ENCODE measurements at regions not wholly inside any gene's neighbourhood (a gene's known extent, or its start where the extent isn't known, plus 50 kb on each side); places are given as distances from the start of the nearest gene placed in this dataset.

DNA sequence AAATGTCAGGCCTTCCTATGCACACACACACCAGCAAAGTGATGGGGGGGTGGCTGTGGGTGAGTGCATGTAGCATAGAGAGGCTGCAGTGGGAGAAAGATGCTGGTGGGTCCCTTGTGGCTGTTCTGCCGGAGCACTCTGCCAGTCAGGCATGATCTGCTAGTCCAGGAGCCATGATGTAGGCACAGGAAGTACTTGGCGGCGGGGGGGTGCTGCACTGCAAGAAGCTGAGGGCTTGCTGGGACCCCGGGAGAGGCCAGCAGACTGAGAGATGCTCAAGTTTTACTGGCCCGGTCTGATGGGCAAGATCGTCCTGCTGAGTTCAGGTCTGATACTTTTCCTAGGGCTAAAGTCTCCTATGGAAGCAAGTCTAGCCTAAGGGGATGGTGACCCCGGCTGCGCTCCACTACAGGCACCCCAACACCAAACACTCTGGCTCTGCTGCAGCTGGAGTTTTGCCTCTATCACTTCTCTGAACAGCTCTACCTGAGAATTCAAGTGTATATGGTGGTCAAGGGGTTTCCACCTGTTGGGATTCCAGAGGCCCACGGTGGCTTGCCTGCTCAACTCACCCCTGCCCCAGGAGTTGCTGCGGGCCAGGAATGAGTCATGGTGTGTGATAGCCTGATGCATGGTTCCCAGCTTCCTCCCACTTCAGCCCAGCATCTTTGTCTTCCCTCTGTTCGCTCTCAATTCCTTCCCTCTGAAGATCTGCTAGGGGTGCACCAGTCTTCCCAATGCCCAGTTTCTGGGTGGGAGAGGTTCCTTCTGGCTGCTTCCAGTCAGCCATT, 971.8 kb upstream of the ADGRB3 start:
- H3K4me3 ChIP-seq, result no peak overlapping the region
- TF ChIP-seq, protein P1, sequence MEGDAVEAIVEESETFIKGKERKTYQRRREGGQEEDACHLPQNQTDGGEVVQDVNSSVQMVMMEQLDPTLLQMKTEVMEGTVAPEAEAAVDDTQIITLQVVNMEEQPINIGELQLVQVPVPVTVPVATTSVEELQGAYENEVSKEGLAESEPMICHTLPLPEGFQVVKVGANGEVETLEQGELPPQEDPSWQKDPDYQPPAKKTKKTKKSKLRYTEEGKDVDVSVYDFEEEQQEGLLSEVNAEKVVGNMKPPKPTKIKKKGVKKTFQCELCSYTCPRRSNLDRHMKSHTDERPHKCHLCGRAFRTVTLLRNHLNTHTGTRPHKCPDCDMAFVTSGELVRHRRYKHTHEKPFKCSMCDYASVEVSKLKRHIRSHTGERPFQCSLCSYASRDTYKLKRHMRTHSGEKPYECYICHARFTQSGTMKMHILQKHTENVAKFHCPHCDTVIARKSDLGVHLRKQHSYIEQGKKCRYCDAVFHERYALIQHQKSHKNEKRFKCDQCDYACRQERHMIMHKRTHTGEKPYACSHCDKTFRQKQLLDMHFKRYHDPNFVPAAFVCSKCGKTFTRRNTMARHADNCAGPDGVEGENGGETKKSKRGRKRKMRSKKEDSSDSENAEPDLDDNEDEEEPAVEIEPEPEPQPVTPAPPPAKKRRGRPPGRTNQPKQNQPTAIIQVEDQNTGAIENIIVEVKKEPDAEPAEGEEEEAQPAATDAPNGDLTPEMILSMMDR (IDR thresholded peaks at IDR 0.05), result no peak
- ATAC-seq (ENCODE audit: insufficient number of reproducible peaks, low FRiP score, low read depth) (no peak), DNase-seq (ENCODE audit: low spot score) (no peak)
- H3K27me3 ChIP-seq (replicated peaks; ENCODE audit: insufficient read depth), result no peaks in the 10 kb centered on the region
- no peaks in the 10 kb centered on the region for H3K9me3 ChIP-seq
- no peaks in the 10 kb centered on the region for H3K4me1 ChIP-seq (ENCODE audit: control insufficient read depth in 1 of 2, low read depth in 2 of 2)
- no peak overlapping the region for H3K27ac ChIP-seq
- H3K36me3 ChIP-seq, result no peaks in the 10 kb centered on the region

DNA sequence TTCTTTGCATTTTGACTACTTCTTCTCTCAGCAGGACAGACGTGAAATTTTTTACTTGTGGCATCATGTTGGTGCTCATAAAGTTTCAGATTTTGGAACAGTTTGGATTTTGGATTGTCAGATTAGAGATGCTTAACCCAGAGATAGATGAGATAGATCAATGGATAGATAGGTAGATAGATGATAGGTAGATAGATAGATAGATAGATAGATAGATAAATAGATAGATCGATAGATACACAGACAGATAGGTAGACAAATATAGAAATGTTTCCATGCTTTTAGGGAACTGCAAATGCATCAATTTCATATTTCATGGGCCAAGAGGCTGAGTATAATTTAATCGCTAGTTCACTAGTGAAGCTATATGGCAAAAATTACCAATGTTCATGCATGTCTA, 981.5 kb upstream of the ADGRB3 start:
- H3K27ac ChIP-seq, result no peak overlapping the region
- DNase-seq (ENCODE audit: low spot score), result no peak
- ATAC-seq (ENCODE audit: insufficient number of reproducible peaks, low FRiP score, low read depth), result no peak
- H3K27me3 ChIP-seq (replicated peaks; ENCODE audit: insufficient read depth), result no peaks in the 10 kb centered on the region
- no peak overlapping the region for H3K4me3 ChIP-seq
- TF ChIP-seq, protein P1 (IDR thresholded peaks at IDR 0.05), result no peak
- no peaks in the 10 kb centered on the region for H3K4me1 ChIP-seq (ENCODE audit: control insufficient read depth in 1 of 2, low read depth in 2 of 2)
- H3K36me3 ChIP-seq, result no peaks in the 10 kb centered on the region
- H3K9me3 ChIP-seq, result no peaks in the 10 kb centered on the region

DNA sequence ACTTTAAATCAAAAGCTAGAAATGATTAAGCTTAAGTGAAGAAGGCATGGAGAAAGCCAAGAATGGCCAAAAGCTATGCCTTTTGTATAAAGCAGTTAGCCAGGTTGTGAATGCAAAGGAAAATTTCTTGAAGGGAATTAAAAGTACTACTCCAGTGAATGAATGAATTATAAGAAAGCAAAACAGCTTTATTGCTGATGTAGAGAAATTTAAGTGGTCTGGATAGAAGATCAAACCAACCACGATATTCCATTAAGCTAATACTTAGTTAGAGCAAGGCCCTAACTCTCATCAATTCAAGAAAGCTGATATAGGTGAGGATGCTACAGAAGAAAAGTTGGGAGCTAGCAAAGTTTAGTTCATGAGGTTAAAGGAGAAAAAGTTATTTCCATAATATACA, 988.5 kb upstream of the ADGRB3 start:
- TF ChIP-seq, protein P1 (IDR thresholded peaks at IDR 0.05), result no peak
- Histone ChIP-seq H3K27ac (no peak overlapping the region), H3K4me1 (ENCODE audit: control insufficient read depth in 1 of 2, low read depth in 2 of 2) (no peaks in the 10 kb centered on the region), H3K9me3 (no peaks in the 10 kb centered on the region), H3K36me3 (no peaks in the 10 kb centered on the region), H3K4me3 (no peak overlapping the region), H3K27me3 (replicated peaks; ENCODE audit: insufficient read depth) (no peaks in the 10 kb centered on the region)
- DNase-seq (ENCODE audit: low spot score) (no peak), ATAC-seq (ENCODE audit: insufficient number of reproducible peaks, low FRiP score, low read depth) (no peak)

DNA sequence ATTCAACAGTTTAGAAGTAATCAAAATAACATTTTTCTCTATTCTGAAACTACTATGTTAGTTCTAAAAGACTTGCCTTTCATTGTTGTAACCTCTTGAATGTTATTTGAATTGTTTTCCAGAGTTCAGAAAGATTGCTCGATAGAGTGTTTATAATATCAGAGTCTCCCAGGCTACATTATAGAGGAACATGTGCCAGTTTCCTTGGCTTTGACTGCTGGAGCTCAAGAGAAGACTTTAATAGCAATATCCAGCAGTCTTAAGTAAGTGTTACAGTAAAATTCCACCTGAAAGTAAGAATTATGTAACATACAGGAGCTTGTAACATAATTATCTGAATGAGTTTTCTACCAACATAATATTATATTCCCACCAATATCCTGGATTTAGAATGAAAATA, 991.8 kb upstream of the ADGRB3 start:
- no peak for DNase-seq (ENCODE audit: low spot score)
- no peaks in the 10 kb centered on the region for H3K36me3 ChIP-seq
- no peak overlapping the region for H3K4me3 ChIP-seq
- no peak overlapping the region for H3K27ac ChIP-seq
- TF ChIP-seq, protein P1 (IDR thresholded peaks at IDR 0.05), result no peak
- peaks cover 0 to 4% of the 10 kb centered on the region in 2 donors for H3K4me1 ChIP-seq (ENCODE audit: control insufficient read depth in 1 of 2, low read depth in 2 of 2)
- no peak for ATAC-seq (ENCODE audit: insufficient number of reproducible peaks, low FRiP score, low read depth)
- no peaks in the 10 kb centered on the region for H3K27me3 ChIP-seq (replicated peaks; ENCODE audit: insufficient read depth)
- H3K9me3 ChIP-seq, result no peaks in the 10 kb centered on the region

DNA sequence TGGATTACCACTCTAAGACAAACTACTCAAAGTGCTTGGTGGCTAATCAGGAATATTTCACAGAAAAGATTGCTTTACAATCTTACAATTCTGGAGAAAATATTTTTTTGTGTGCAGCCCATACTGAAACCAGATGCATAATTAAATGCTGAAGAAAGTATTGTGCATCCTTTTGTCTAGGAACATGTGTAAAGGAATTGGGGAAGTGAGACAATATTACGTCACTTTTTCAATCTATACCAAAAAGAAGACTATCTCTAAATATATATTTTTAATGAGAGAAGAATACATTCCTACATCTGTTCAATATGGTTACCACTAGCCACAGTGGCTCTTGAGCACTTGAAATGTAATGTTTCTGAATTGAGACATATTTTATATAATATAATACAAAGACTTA, 992.5 kb upstream of the ADGRB3 start:
- ATAC-seq (ENCODE audit: insufficient number of reproducible peaks, low FRiP score, low read depth), result no peak
- H3K4me3 ChIP-seq, result no peak overlapping the region
- no peaks in the 10 kb centered on the region for H3K9me3 ChIP-seq

More for the DNA sequence above, 992.5 kb upstream of the ADGRB3 start:
- no peak overlapping the region for H3K27ac ChIP-seq
- no peaks in the 10 kb centered on the region for H3K36me3 ChIP-seq
- no peaks in the 10 kb centered on the region for H3K27me3 ChIP-seq (replicated peaks; ENCODE audit: insufficient read depth)
- TF ChIP-seq, protein P1 (IDR thresholded peaks at IDR 0.05), result no peak
- DNase-seq (ENCODE audit: low spot score), result no peak
- H3K4me1 ChIP-seq (ENCODE audit: control insufficient read depth in 1 of 2, low read depth in 2 of 2), result peaks cover 0 to 4% of the 10 kb centered on the region in 2 donors

Data from thoracic aorta (tissue), 2 donors.